HCT116 (cell line): ENCODE measurements at regions not wholly inside any gene's neighbourhood (a gene's known extent, or its start where the extent isn't known, plus 50 kb on each side); places are given as distances from the start of the nearest gene placed in this dataset.

ENCODE experiments used
- ATAC-seq: fragments of 200-7000 bp; cut with Tn5 transposase; 2 replicates; pipeline ENCODE4 v1.9.1; 2020; ENCODE audit warnings: mild to moderate bottlenecking, moderate library complexity
- BruUV-seq: library from RNA; stranded (reverse); fragments of 400-500 nt; replicated peaks from 2 replicates; lab custom pipeline; 2021; lab: Mats Ljungman, UMichigan
- CTCF ChIA-PET: fragments of 300-600 bp; sonication (Branson Sonifier 250); formaldehyde crosslinking; loops from one replicate; lab custom pipeline; 2021; ENCODE audit warnings: antibody characterized with exemption; lab: Charles Lee
- POLR2A ChIA-PET: fragments of 300-600, 350-600 bp; sonication (Branson Sonifier 250); formaldehyde crosslinking; loops from one replicate; lab custom pipeline; 2021; ENCODE audit warnings: antibody characterized with exemption; lab: Charles Lee
- RAD21 ChIA-PET, 2 experiments: fragments of 300-600 bp; sonication (Branson Sonifier 250); formaldehyde crosslinking; loops; one replicate each; lab custom pipeline; 2023; ENCODE audit warnings: low total read pairs in 2 of 2; ENCODE audit not compliant: uncharacterized antibody in 2 of 2, unreplicated experiment in 2 of 2, low non-redundant PET in 1 of 2; lab: Charles Lee
- DNase-seq: peaks from one replicate; pipeline ENCODE4 v3.0.0-alpha.2; 2010; ENCODE audit warnings: low read depth, low spot score
- H2AFZ ChIP-seq: fragments of 200-600 bp; shearing (Covaris generic), sonication (generic); 2 replicates; pipeline ENCODE4 v1.6.1; 2017; ENCODE audit warnings: low read depth, mixed run types, mixed read lengths, antibody characterized with exemption, low read length; ENCODE audit not compliant: poor library complexity, severe bottlenecking
- H3K27ac ChIP-seq: 2 replicates; pipeline ENCODE4 v1.5.1; 2012; ENCODE audit warnings: low read depth, low read length
- H3K27me3 ChIP-seq: fragments of 200-600 bp; sonication (generic); 2 replicates; pipeline ENCODE4 v1.6.1; 2016; ENCODE audit warnings: mixed run types, low read length, mixed read lengths; ENCODE audit not compliant: insufficient read depth
- H3K36me3 ChIP-seq, 2 experiments: fragments of 200-500 bp in 1 of 2; fragments of 200-600 bp in 1 of 2; sonication (Bioruptor generic) in 1 of 2; sonication (generic) in 1 of 2; 2 replicates each; pipeline versions ENCODE4 v1.5.1 to v1.6.1; 2014 to 2016; ENCODE audit warnings: low read length in 2 of 2, inconsistent platforms in 1 of 2, mixed read lengths in 1 of 2, mixed run types in 1 of 2; ENCODE audit not compliant: insufficient read depth in 2 of 2, control insufficient read depth in 1 of 2
- H3K4me1 ChIP-seq, 2 experiments: fragments of 200-600 bp in 1 of 2; sonication (generic) in 1 of 2; 2 replicates each; pipeline versions ENCODE4 v1.5.1 to v1.6.1; 2012 to 2017; ENCODE audit warnings: low read length in 2 of 2, inconsistent platforms in 1 of 2, mild to moderate bottlenecking in 1 of 2, mixed read lengths in 1 of 2, mixed run types in 1 of 2, moderate library complexity in 1 of 2; ENCODE audit not compliant: insufficient read depth in 2 of 2, control insufficient read depth in 1 of 2
- H3K4me2 ChIP-seq: fragments of 200-600 bp; sonication (generic); 2 replicates; pipeline ENCODE4 v1.6.1; 2017; ENCODE audit warnings: mixed run types, low read length, mixed read lengths
- H3K4me3 ChIP-seq, 2 experiments: fragments of 200-600 bp in 1 of 2; sonication (generic) in 1 of 2; replicated peaks in 1 of 2; 2 replicates each; pipeline ENCODE4 v1.5.1; 2011 to 2016; ENCODE audit warnings: low read length in 2 of 2, control low read depth in 1 of 2, low read depth in 1 of 2, mild to moderate bottlenecking in 1 of 2, mixed read lengths in 1 of 2, mixed run types in 1 of 2
- H3K79me2 ChIP-seq: fragments of 200-600 bp; sonication (generic); 2 replicates; pipeline ENCODE4 v1.6.1; 2017; ENCODE audit warnings: mild to moderate bottlenecking, mixed run types, low read length, moderate library complexity, mixed read lengths; ENCODE audit not compliant: insufficient read depth
- H3K9ac ChIP-seq: fragments of 200-600 bp; sonication (generic); 2 replicates; pipeline ENCODE4 v1.6.1; 2016; ENCODE audit warnings: low read length, mixed read lengths
- H3K9me2 ChIP-seq: fragments of 200-600 bp; sonication (generic), shearing (Covaris generic); 2 replicates; pipeline ENCODE4 v1.6.1; 2017; ENCODE audit warnings: mixed run types, mild to moderate bottlenecking, moderate library complexity; ENCODE audit not compliant: insufficient read depth
- H3K9me3 ChIP-seq, 2 experiments: fragments of 200-500 bp in 1 of 2; fragments of 200-600 bp in 1 of 2; sonication (Bioruptor generic) in 1 of 2; sonication (generic) in 1 of 2; 2 replicates each; pipeline ENCODE4 v1.6.1; 2014 to 2017; ENCODE audit warnings: low read length in 2 of 2, mixed read lengths in 2 of 2, inconsistent platforms in 1 of 2, low read depth in 1 of 2, mild to moderate bottlenecking in 1 of 2, mixed run types in 1 of 2, moderate library complexity in 1 of 2; ENCODE audit not compliant: control insufficient read depth in 1 of 2, insufficient read depth in 1 of 2
- H4K20me1 ChIP-seq: fragments of 200-600 bp; sonication (generic), shearing (Covaris generic); 2 replicates; pipeline ENCODE4 v1.6.1; 2017; ENCODE audit warnings: mixed run types, mild to moderate bottlenecking, moderate library complexity; ENCODE audit not compliant: insufficient read depth
- CBX3 ChIP-seq: IDR thresholded peaks from 2 replicates; pipeline ENCODE4 v1.6.1; 2012; ENCODE audit warnings: low read depth
- CEBPB ChIP-seq: IDR thresholded peaks from 2 replicates; pipeline ENCODE4 v1.6.1; 2012; ENCODE audit warnings: low read depth
- EGR1 ChIP-seq: IDR thresholded peaks from 2 replicates; pipeline ENCODE4 v1.6.1; 2012; ENCODE audit warnings: low read depth
- EZH2 ChIP-seq: fragments of 200-600 bp; sonication (generic); IDR thresholded peaks from 2 replicates; pipeline ENCODE4 v1.6.1; 2017; ENCODE audit warnings: antibody characterized with exemption, mixed run types
- EZH2phosphoT487 ChIP-seq: fragments of 200-600 bp; IDR thresholded peaks from 2 replicates; pipeline ENCODE4 v1.6.1; 2018; ENCODE audit warnings: antibody characterized with exemption, borderline replicate concordance
- SIN3A ChIP-seq: IDR thresholded peaks from 2 replicates; pipeline ENCODE4 v1.6.1; 2012; ENCODE audit warnings: low read depth
- SRF ChIP-seq: IDR thresholded peaks from 2 replicates; pipeline ENCODE4 v1.6.1; 2012; ENCODE audit warnings: low read depth
- TCF7L2 ChIP-seq: IDR thresholded peaks from 2 replicates; pipeline ENCODE4 v1.7.0; 2011; ENCODE audit warnings: borderline replicate concordance, inconsistent platforms; ENCODE audit not compliant: insufficient read depth, insufficient read length; ENCODE audit errors: extremely low read depth
- YY1 ChIP-seq: IDR thresholded peaks from 2 replicates; pipeline ENCODE4 v1.6.1; 2011; ENCODE audit warnings: low read length, low read depth, moderate library complexity, mild to moderate bottlenecking; ENCODE audit not compliant: insufficient replicate concordance; ENCODE audit errors: extremely low read depth
- ZNF274 ChIP-seq: fragments of 200-500 bp; sonication (Bioruptor generic); IDR thresholded peaks from 2 replicates; pipeline ENCODE4 v1.6.1; 2014; ENCODE audit warnings: mild to moderate bottlenecking, low read depth, low read length, inconsistent platforms
- intact Hi-C: fragments of 100-400 bp; cut with micrococcal nuclease; formaldehyde crosslinking; loops from 2 replicates; pipeline ENCODE4 v1.10.0; 2022
- TF ChIP-seq, protein P1 (sequence below): IDR thresholded peaks from 2 replicates; pipeline ENCODE4 v1.6.1; 2011; ENCODE audit warnings: mild to moderate bottlenecking, low read length, moderate library complexity; ENCODE audit not compliant: insufficient replicate concordance; ENCODE audit errors: extremely low read depth
- TF ChIP-seq, protein P2 (sequence below): IDR thresholded peaks from 2 replicates; pipeline ENCODE4 v1.6.1; 2012

- Histone ChIP-seq H4K20me1 (no peaks in the 10 kb centered on the region), H3K4me2 (no peak overlapping the region), H3K27me3 (0 out of 2 replicates have a peak, but pooled peaks cover 8% of the 10 kb centered on the region), H2AFZ (no peak overlapping the region), H3K36me3 (no peaks in the 10 kb centered on the region), H3K9ac (no peak overlapping the region), H3K9me3 (no peaks in the 10 kb centered on the region), H3K27ac (no peak overlapping the region), H3K9me2 (no peaks in the 10 kb centered on the region), H3K4me3 (no peak overlapping the region), H3K4me1 (no peaks in the 10 kb centered on the region), H3K79me2 (no peaks in the 10 kb centered on the region)
- no peak for DNase-seq
- no peak for ATAC-seq
- no peak for TF ChIP-seq TCF7L2
- no peak for TF ChIP-seq CBX3
- no peak for TF ChIP-seq SRF
- TF ChIP-seq YY1: no peak
- intact Hi-C loops: no loop called here
- BruUV-seq: no TSS peak
- RAD21 ChIA-PET: no interaction called here
- POLR2A ChIA-PET: no interaction called here
- CTCF ChIA-PET: interaction anchor here (1.1 kb wide), 1 partner anchor 655 kb away, joined by 3 read pairs; no protein-coding TSS in a partner anchor
These were observed 407.0 kb downstream of the FUT8 start for GRCh38 chr14:65819569-65819968.

- no peak for DNase-seq
- ATAC-seq: no peak
- BruUV-seq: no TSS peak
- Histone ChIP-seq H3K4me3 (no peak overlapping the region), H3K9me2 (no peaks in the 10 kb centered on the region), H3K36me3 (no peaks in the 10 kb centered on the region), H3K4me1 (no peaks in the 10 kb centered on the region), H3K9ac (no peak overlapping the region), H3K4me2 (no peak overlapping the region), H3K79me2 (no peaks in the 10 kb centered on the region), H4K20me1 (no peaks in the 10 kb centered on the region), H2AFZ (no peak overlapping the region), H3K27me3 (peaks cover 10% of the 10 kb centered on the region; the same call in 1 of the 2 replicates), H3K27ac (no peak overlapping the region), H3K9me3 (no peaks in the 10 kb centered on the region)
- ChIA-PET RAD21 (no interaction called here), POLR2A (no interaction called here), CTCF (no interaction called here)
- TF ChIP-seq CEBPB (no peak), EZH2 (no peak), EGR1 (no peak), ZNF274 (no peak), SIN3A (no peak), TCF7L2 (no peak), SRF (no peak), EZH2phosphoT487 (no peak)
- TF ChIP-seq, protein P1, sequence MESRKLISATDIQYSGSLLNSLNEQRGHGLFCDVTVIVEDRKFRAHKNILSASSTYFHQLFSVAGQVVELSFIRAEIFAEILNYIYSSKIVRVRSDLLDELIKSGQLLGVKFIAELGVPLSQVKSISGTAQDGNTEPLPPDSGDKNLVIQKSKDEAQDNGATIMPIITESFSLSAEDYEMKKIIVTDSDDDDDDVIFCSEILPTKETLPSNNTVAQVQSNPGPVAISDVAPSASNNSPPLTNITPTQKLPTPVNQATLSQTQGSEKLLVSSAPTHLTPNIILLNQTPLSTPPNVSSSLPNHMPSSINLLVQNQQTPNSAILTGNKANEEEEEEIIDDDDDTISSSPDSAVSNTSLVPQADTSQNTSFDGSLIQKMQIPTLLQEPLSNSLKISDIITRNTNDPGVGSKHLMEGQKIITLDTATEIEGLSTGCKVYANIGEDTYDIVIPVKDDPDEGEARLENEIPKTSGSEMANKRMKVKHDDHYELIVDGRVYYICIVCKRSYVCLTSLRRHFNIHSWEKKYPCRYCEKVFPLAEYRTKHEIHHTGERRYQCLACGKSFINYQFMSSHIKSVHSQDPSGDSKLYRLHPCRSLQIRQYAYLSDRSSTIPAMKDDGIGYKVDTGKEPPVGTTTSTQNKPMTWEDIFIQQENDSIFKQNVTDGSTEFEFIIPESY: no peak
- TF ChIP-seq, protein P2, sequence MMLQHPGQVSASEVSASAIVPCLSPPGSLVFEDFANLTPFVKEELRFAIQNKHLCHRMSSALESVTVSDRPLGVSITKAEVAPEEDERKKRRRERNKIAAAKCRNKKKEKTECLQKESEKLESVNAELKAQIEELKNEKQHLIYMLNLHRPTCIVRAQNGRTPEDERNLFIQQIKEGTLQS: no peak
- intact Hi-C loops: no loop called here
These were observed 408.8 kb downstream of the FUT8 start for GRCh38 chr14:65821224-65821753.
